Colonic mucosa (tissue), 4 donors: ENCODE measurements at regions not wholly inside any gene's neighbourhood (a gene's known extent, or its start where the extent isn't known, plus 50 kb on each side); places are given as distances from the start of the nearest gene placed in this dataset.
A peak's percentile ranks its signal among the peaks of the same experiment; 100 is the strongest.

ENCODE experiments used
- DNase-seq: peaks from one replicate; pipeline ENCODE4 v3.0.0-alpha.2; 2020
- H3K27ac ChIP-seq: fragments of 200-600 bp; one replicate; pipeline ENCODE4 v1.8.0; 2021
- H3K27me3 ChIP-seq: fragments of 200-600 bp; one replicate; pipeline ENCODE4 v1.8.0; 2021
- H3K36me3 ChIP-seq: fragments of 200-600 bp; one replicate; pipeline ENCODE4 v1.8.0; 2021
- H3K4me1 ChIP-seq: fragments of 200-600 bp; one replicate; pipeline ENCODE4 v1.8.0; 2021; ENCODE audit warnings: mild to moderate bottlenecking
- H3K4me3 ChIP-seq: fragments of 200-600 bp; one replicate; pipeline ENCODE4 v1.8.0; 2021
- H3K9ac ChIP-seq, 2 donors: one replicate each; pipeline ENCODE4 v1.7.0; 2013; ENCODE audit warnings: control low read depth in 2 of 2, low read depth in 2 of 2, low read length in 2 of 2
- H3K9me3 ChIP-seq: fragments of 200-600 bp; one replicate; pipeline ENCODE4 v1.8.0; 2021
- CTCF ChIP-seq: fragments of 200-600 bp; IDR thresholded peaks from one replicate; pipeline ENCODE4 v1.8.0; 2022; ENCODE audit warnings: antibody characterized with exemption, mild to moderate bottlenecking
- intact Hi-C: fragments of 100-400 bp; cut with DNase I; formaldehyde crosslinking; loops from one replicate; pipeline ENCODE4 v1.14.1; 2022
- donor health status: healthy.
- donor health status: DM: no; HTN: no; CAD: no.
- donor health status: DM: no; HTN: no; CAD: no.

GRCh38 chr1:88540255-88540654 is 143.8 kb upstream of the PKN2 start:
- Histone ChIP-seq H3K4me3 (no peak overlapping the region), H3K9me3 (no peaks in the 10 kb centered on the region), H3K4me1 (no peaks in the 10 kb centered on the region), H3K9ac (no peak overlapping the region), H3K27ac (no peak overlapping the region), H3K27me3 (no peaks in the 10 kb centered on the region), H3K36me3 (no peaks in the 10 kb centered on the region)
- no peak for TF ChIP-seq CTCF
- intact Hi-C loops = no loop called here
- DNase-seq = no peak

GRCh38 chr1:88541596-88541995 is 142.5 kb upstream of the PKN2 start:
- H3K27ac ChIP-seq = no peak overlapping the region
- no peaks in the 10 kb centered on the region for H3K9me3 ChIP-seq
- no peak overlapping the region for H3K9ac ChIP-seq
- H3K27me3 ChIP-seq = no peaks in the 10 kb centered on the region
- no peaks in the 10 kb centered on the region for H3K4me1 ChIP-seq
- no peaks in the 10 kb centered on the region for H3K36me3 ChIP-seq
- intact Hi-C loops = no loop called here
- no peak for DNase-seq
- no peak overlapping the region for H3K4me3 ChIP-seq
- TF ChIP-seq CTCF = no peak

- Histone ChIP-seq H3K27ac (no peak overlapping the region), H3K27me3 (no peaks in the 10 kb centered on the region), H3K9me3 (no peaks in the 10 kb centered on the region), H3K4me1 (no peaks in the 10 kb centered on the region), H3K36me3 (no peaks in the 10 kb centered on the region), H3K9ac (no peak overlapping the region), H3K4me3 (no peak overlapping the region)
- intact Hi-C loops = no loop called here
- no peak for TF ChIP-seq CTCF
- no peak for DNase-seq
Measured at GRCh38 chr1:88544195-88544594, 139.9 kb upstream of the PKN2 start.

GRCh38 chr1:88549536-88549935 is 134.5 kb upstream of the PKN2 start:
- intact Hi-C loops = no loop called here
- H3K27ac ChIP-seq = no peak overlapping the region
- no peaks in the 10 kb centered on the region for H3K36me3 ChIP-seq
- TF ChIP-seq CTCF = peak; percentile 12
- no peak for DNase-seq
- H3K4me3 ChIP-seq = no peak overlapping the region
- H3K4me1 ChIP-seq = no peaks in the 10 kb centered on the region
- H3K9ac ChIP-seq = no peak overlapping the region
- no peaks in the 10 kb centered on the region for H3K9me3 ChIP-seq
- no peaks in the 10 kb centered on the region for H3K27me3 ChIP-seq

- no peak for TF ChIP-seq CTCF
- H3K9ac ChIP-seq = no peak overlapping the region
- no peaks in the 10 kb centered on the region for H3K36me3 ChIP-seq
- H3K4me3 ChIP-seq = no peak overlapping the region
- H3K27me3 ChIP-seq = no peaks in the 10 kb centered on the region
- H3K9me3 ChIP-seq = no peaks in the 10 kb centered on the region
- intact Hi-C loops = no loop called here
- H3K4me1 ChIP-seq = no peaks in the 10 kb centered on the region
- no peak overlapping the region for H3K27ac ChIP-seq
- DNase-seq = no peak
Measured at GRCh38 chr1:88552226-88552625, 131.8 kb upstream of the PKN2 start.

- no peak for TF ChIP-seq CTCF
- no peak overlapping the region for H3K27ac ChIP-seq
- H3K9me3 ChIP-seq = no peaks in the 10 kb centered on the region
- H3K9ac ChIP-seq = no peak overlapping the region
- no peaks in the 10 kb centered on the region for H3K27me3 ChIP-seq
- H3K4me1 ChIP-seq = no peaks in the 10 kb centered on the region
- no peaks in the 10 kb centered on the region for H3K36me3 ChIP-seq
- intact Hi-C loops = no loop called here
- no peak for DNase-seq
- no peak overlapping the region for H3K4me3 ChIP-seq
Measured at GRCh38 chr1:88557014-88557413, 127.1 kb upstream of the PKN2 start.
